Spleen (tissue), 7 donors: ENCODE measurements at regions not wholly inside any gene's neighbourhood (a gene's known extent, or its start where the extent isn't known, plus 50 kb on each side); places are given as distances from the start of the nearest gene placed in this dataset.

Experiments used
- CTCF ChIP-seq, 11 experiments: fragments of 200-600 bp in 7 of 11; fragments of 450-650 bp in 4 of 11; sonication (generic) in 4 of 11; IDR thresholded peaks in 8 of 11; conservative IDR thresholded peaks in 3 of 11; 1 replicate in 7 of 11; 2 replicates in 4 of 11; pipeline versions ENCODE4 v1.4.0 to v1.8.0; 2016 to 2021; ENCODE audit warnings: antibody characterized with exemption in 11 of 11, inconsistent platforms in 4 of 11, mild to moderate bottlenecking in 1 of 11
- POLR2A ChIP-seq, 3 donors: fragments of 450-650 bp; IDR thresholded peaks; one replicate each; pipeline ENCODE4 v1.5.1; 2017; ENCODE audit warnings: antibody characterized with exemption in 3 of 3, mild to moderate bottlenecking in 1 of 3
- donor health status: DM: no; HTN: no; CAD: no; lungs with moderate emphysema.
- donor health status: DM: no; HTN: no; CAD: no.
- donor health status: DM: no; HTN: no; CAD: no.

GRCh38 chr6:112466373-112467151, 119.4 kb downstream of the RFPL4B start:
- no peak for TF ChIP-seq CTCF (IDR thresholded peaks at IDR 0.05 in 8 of 11, conservative IDR thresholded peaks at IDR 0.05 in 3 of 11)
- TF ChIP-seq POLR2A (IDR thresholded peaks at IDR 0.05): no peak
